Right ventricle myocardium inferior (tissue), 1 donor: ENCODE measurements at regions not wholly inside any gene's neighbourhood (a gene's known extent, or its start where the extent isn't known, plus 50 kb on each side); places are given as distances from the start of the nearest gene placed in this dataset.

ENCODE experiments used
- ATAC-seq: fragments of 200-7000 bp; cut with Tn5 transposase; one replicate; pipeline ENCODE4 v1.9.1; 2020; ENCODE audit warnings: mild to moderate bottlenecking, moderate library complexity
- DNase-seq: peaks from one replicate; pipeline ENCODE4 v3.0.0; 2021; ENCODE audit errors: missing footprints
- intact Hi-C: fragments of 100-400 bp; cut with DNase I; formaldehyde crosslinking; loops from one replicate; pipeline ENCODE4 v1.11.0; 2022
- donor health status: DM: no; HTN: yes; CAD: no; lungs with severe emphysema.

GRCh38 chr17:70775679-70776078 lies 606.3 kb downstream of the KCNJ2 start:
- ATAC-seq (no peak), DNase-seq (no peak)
- intact Hi-C loops = no loop called here

DNA sequence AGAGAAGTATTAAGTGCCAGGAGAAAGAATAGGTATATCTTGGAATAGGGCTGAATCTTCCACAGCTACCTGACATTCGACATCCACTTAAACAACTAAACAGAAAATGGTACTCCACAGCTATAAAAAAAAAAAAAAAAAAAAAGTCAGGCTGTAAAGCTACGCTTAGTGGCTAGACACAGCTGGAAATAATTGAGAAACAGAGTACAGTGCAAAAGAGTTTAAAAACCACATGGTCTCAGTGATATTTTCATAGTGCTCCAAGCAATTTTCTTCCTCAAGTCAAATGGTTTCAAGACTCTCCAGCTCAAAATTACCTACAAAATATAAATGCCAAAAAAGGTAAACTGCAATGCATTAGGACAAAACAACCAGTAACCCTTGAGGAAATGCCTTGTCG lies 607.1 kb downstream of the KCNJ2 start:
- DNase-seq (no peak), ATAC-seq (no peak)
- intact Hi-C loops = no loop called here

- ATAC-seq = no peak
- intact Hi-C loops = no loop called here
Measured at GRCh38 chr17:70780031-70780430, 610.7 kb downstream of the KCNJ2 start.

GRCh38 chr17:70786081-70786480 lies 616.7 kb downstream of the KCNJ2 start:
- intact Hi-C loops = no loop called here
- ATAC-seq (no peak), DNase-seq (no peak)

More at GRCh38 chr17:70780031-70780430, 610.7 kb downstream of the KCNJ2 start:
- no peak for DNase-seq

- intact Hi-C loops = no loop called here
- ATAC-seq = no peak
- DNase-seq = no peak
Measured at GRCh38 chr17:70787721-70788300, 618.5 kb downstream of the KCNJ2 start.

- ATAC-seq (no peak), DNase-seq (no peak)
- intact Hi-C loops = no loop called here
Measured at GRCh38 chr17:70791748-70792443, 622.6 kb downstream of the KCNJ2 start.

DNA sequence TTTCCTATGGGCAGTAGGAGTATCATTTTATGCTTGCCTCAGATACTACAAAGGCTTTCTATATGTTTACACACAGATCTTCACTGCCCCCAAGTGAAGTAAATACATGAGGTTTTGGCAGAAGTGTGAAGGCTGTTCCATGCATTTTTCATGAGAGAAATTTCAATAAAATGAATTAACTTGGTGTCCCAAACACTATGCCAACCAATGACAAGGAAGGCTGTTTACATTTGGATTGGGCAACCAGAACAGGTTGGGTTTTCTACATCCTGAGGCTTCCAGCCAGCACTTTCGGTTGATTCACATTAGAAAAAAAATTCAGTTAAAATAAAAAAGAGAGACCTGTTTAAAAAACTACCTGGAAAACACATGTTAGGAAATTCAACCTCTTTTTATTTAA lies 625.4 kb downstream of the KCNJ2 start:
- no peak for ATAC-seq
- DNase-seq = no peak
- intact Hi-C loops = no loop called here

DNA sequence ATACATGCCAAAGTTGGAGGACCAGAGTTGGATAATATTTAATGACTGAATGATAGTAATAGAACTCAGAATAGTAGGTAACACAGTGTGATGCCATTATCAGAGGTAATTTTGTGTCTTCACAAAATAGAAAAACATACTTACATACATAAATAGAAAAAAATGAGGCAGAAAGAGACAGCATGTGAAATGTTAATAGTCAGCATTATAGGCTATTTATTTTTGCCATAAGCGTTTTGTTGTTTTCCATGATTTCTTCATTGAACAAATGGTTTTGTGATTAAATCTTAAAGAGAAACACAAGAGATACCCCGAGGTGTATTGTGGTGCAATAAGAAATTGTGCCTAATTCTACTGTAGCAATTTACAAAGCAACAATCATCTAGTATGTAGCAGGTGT lies 626.3 kb downstream of the KCNJ2 start:
- intact Hi-C loops = no loop called here
- DNase-seq = no peak
- no peak for ATAC-seq

GRCh38 chr17:70796757-70797156 lies 627.4 kb downstream of the KCNJ2 start:
- intact Hi-C loops = no loop called here
- DNase-seq = no peak
- no peak for ATAC-seq

- DNase-seq = no peak
- intact Hi-C loops = no loop called here
- no peak for ATAC-seq
Measured at GRCh38 chr17:70797166-70797565, 627.8 kb downstream of the KCNJ2 start.

DNA sequence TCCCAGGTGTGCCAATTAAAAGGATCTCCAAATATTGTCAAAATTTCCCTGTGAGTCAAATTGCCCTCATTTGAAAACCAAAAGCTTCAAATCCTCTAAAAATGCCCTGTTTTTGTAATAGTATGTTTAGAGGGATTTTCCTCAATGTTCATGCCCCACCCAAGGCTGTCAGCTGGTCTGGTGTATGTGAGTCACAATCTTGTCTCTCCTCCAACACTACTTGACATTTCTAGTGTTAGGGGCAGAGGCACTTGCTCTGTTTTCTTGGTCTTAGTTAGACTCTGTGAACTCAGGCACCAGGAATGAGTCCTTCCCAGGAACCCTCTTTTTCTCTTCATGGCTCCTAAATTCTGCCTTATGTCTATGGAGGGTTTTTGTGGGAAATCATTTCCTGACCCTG lies 634.8 kb downstream of the KCNJ2 start:
- DNase-seq (no peak), ATAC-seq (no peak)
- intact Hi-C loops = no loop called here

DNA sequence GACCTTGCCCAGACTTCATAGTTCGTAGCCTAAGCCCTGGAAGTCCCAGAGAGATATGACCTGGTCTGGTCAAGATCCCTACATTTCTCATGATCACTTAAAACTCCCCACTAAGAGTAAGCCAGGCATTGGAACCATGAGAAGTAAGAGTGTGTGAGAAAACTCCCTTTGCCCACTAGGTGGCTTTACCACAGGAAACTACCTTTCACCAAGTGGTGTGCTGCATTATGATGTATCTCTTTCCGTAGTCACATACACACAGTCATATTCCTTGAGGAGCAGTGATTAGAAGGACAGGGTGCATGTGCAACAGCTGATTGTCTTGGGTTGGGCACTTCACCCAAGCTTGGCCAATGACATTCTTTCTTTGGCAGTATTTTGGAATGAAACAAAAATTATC lies 639.3 kb downstream of the KCNJ2 start:
- intact Hi-C loops = no loop called here
- DNase-seq = no peak
- ATAC-seq = no peak

GRCh38 chr17:70810609-70811008 lies 641.3 kb downstream of the KCNJ2 start:
- ATAC-seq (no peak), DNase-seq (no peak)
- intact Hi-C loops = no loop called here

DNA sequence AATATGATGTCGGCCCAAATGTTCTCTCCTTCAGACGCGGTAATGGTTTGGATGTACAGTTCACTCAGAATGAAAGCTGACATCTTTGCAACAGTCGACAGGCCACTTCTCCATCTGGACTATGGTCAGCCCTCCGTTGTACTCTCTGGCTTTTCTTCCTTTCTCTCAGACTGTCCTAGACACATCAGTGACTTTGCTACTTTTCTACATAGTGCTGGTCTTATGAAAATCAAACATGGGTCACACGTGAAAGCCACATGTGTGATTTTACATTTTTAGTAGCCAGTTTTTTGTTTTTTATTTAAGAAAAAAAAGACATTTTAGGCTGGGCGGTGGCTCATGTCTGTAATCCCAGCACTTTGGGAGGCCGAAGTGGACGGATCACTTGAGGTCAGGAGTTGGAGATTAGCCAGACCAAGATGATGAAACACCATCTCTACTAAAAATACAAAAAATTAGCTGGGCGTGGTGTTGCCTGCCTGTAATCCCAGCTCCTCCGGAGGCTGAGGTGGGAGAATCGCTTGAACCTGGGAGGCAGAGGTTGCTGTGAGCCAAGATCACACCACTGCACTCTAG lies 644.1 kb downstream of the KCNJ2 start:
- ATAC-seq (no peak), DNase-seq (no peak)
- intact Hi-C loops = no loop called here

DNA sequence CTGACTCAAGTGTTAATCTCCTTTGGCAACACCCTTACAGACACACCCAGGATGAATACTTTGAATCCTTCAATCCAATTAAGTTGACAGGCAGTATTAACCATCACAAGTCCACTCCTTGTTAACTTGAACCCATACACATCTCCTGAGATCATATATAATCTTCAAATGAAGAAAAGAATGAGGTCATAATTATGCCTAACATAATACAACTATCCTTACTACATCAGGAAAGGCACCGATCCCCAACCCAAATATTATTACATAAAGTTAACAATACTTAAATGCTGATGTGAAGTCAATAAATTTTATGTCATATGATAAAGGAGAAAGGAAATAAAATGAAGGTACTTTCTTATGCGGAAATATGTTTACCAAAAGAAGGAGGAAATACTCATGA lies 649.9 kb downstream of the KCNJ2 start:
- no peak for ATAC-seq
- DNase-seq = no peak
- intact Hi-C loops = no loop called here

DNA sequence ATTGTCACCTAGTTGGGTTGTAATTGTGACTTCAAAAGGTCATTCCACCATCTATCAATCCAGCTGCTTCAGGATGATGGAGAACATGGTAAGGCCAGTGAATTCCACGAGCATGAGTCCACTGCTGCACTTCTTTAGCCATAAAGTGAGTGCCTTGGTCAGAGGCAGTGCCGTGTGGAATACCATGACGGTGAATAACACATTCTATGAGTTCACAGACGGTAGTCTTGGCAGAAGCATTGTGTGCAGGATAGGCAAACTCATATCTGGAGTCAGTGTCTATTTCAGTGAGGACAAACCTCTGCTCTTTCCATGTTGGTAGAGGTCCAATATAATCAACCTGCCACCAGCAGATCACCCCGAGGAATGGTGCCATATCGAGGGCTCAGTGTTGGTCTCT lies 650.9 kb downstream of the KCNJ2 start:
- intact Hi-C loops = no loop called here
- ATAC-seq = no peak

DNA sequence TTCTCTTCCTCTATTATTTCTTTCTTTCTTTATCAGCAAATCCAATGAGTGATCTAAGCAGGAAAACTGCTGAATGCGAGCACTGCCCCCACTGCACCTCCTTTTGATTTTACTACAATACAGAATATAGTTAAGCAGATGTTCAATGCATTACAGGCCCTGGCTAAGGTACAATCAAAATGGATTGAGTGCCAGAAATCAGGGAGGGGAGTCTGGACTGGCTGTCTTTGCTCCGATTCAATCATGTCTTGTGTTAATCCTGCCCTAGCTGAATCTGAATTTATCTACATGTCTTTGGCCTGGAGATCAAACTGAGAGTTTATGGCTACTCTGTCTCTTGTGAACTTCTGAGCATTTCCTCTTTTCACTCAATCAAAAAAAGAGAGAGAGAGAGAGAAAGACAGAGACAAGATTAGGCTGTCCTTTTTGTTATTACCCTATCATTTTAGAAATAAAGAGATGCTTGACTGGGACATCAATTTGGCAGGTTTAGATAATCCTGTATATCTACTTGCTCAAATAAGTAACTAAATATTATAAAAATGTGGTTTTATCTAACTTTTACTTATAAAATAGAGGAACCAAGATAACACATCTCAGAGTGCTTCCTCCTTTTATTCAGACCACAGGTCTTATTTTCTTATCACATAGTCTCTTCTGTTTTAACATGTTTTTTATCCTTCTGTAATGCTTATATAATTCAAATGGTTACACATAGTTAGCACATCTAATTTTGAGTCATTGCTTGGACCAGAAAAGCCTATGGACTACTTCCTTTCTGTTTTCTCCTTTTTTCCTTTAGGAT lies 656.2 kb downstream of the KCNJ2 start:
- ATAC-seq = no peak
- no peak for DNase-seq
- intact Hi-C loops = no loop called here

More for the DNA sequence above, 650.9 kb downstream of the KCNJ2 start:
- no peak for DNase-seq

- ATAC-seq (no peak), DNase-seq (no peak)
- intact Hi-C loops = no loop called here
Measured at GRCh38 chr17:70829876-70830275, 660.5 kb downstream of the KCNJ2 start.

DNA sequence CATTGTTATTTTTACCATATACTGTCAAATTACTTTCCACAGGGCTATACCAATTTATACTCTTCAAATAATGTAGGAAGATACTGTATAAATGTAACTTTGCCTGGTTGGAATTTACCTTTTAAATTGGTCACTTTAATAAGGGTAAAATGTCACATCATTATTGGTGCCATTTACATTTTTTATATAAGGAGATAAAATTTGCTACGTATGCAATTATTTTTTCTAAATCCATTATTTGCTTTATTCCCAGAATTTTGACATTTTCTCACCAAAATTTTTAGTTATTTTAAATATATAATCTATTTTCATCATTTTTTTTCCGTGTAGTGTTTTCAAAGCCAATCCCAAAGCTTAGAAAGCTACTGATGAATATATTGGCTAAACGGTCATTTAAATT lies 664.7 kb downstream of the KCNJ2 start:
- intact Hi-C loops = no loop called here
- ATAC-seq (no peak), DNase-seq (no peak)

DNA sequence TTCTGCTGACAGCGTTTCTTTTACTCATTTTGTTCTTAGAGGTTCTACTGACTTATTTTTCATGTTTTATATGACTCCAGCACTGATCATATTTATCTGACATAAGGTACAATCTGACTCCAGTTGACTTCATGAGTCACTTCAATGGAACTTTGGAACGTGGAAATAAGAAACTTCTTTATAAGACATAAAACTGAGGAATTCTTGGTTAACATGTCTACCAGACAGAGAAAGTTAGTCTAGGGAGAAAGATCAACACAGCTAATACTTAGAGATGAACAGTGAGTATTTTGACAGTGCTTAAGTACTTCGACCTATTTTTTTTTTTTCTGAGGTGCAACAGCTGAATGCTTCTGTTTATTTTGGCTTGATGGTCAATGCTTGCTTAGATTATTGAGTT lies 679.5 kb downstream of the KCNJ2 start:
- ATAC-seq (no peak), DNase-seq (no peak)
- intact Hi-C loops = no loop called here
